ENCODE measurements at regions not wholly inside any gene's neighbourhood (a gene's known extent, or its start where the extent isn't known, plus 50 kb on each side); places are given as distances from the start of the nearest gene placed in this dataset.

DNA sequence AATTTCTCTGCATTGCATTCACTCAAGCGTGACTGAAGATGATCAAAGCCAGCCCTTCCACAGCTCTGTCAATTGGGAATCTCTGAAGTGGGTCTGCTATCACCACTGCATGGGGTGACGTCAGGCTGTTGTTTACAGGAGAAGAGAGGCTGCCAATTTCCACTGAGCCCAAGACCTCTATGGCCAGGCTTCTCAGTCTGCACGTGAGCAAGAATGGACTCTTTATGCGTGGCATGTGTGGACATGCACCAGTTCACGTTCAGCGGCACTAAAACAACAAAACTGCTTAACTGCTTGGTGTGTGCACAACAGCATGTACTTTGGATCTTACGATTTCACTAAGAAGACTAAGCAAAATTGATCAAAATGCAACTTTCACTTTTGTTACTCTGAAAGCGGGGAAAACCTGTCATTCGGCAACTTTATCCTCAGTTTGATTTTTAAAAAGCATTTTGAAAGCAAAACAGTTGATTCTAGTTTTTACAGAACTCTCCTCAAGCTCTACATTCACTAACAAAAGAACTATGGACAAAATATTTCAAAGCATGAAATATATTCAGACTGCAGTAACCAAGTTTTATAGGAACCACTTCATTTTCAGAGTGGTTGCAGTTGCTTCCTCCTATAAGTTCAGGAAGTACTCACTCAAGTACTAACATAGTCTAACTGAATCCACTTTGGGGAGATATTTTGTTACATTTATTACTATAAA is 77.0 kb upstream of the SERTAD2 start (continued):
- TF ChIP-seq, protein P1, sequence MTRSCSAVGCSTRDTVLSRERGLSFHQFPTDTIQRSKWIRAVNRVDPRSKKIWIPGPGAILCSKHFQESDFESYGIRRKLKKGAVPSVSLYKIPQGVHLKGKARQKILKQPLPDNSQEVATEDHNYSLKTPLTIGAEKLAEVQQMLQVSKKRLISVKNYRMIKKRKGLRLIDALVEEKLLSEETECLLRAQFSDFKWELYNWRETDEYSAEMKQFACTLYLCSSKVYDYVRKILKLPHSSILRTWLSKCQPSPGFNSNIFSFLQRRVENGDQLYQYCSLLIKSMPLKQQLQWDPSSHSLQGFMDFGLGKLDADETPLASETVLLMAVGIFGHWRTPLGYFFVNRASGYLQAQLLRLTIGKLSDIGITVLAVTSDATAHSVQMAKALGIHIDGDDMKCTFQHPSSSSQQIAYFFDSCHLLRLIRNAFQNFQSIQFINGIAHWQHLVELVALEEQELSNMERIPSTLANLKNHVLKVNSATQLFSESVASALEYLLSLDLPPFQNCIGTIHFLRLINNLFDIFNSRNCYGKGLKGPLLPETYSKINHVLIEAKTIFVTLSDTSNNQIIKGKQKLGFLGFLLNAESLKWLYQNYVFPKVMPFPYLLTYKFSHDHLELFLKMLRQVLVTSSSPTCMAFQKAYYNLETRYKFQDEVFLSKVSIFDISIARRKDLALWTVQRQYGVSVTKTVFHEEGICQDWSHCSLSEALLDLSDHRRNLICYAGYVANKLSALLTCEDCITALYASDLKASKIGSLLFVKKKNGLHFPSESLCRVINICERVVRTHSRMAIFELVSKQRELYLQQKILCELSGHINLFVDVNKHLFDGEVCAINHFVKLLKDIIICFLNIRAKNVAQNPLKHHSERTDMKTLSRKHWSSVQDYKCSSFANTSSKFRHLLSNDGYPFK (CRISPR knock-in tag; IDR thresholded peaks at IDR 0.05; ENCODE audit: borderline replicate concordance): 0 out of 2 replicates have a peak, but pooled peaks have one; percentile 30
- TF ChIP-seq EZH2 (conservative IDR thresholded peaks at IDR 0.05; ENCODE audit: low read depth, low read length) (no peak), NR2C2 (CRISPR knock-in tag; IDR thresholded peaks at IDR 0.05; ENCODE audit: borderline replicate concordance) (peak; percentile 70), SIN3B (IDR thresholded peaks at IDR 0.05; ENCODE audit: low read length) (no peak), FOXK1 (CRISPR knock-in tag; IDR thresholded peaks at IDR 0.05; ENCODE audit: borderline replicate concordance, low read depth) (peak; percentile 95), NAIF1 (CRISPR knock-in tag; IDR thresholded peaks at IDR 0.05; ENCODE audit: borderline replicate concordance) (no peak), TBX3 (IDR thresholded peaks at IDR 0.05; ENCODE audit: borderline replicate concordance) (peak; percentile 60; the same call in 1 of the 2 replicates), DNMT3B (CRISPR knock-in tag; conservative IDR thresholded peaks at IDR 0.05) (no peak; the same call in 1 of the 2 replicates), NFYC (CRISPR knock-in tag; IDR thresholded peaks at IDR 0.05) (no peak), ZBTB38 (CRISPR knock-in tag; IDR thresholded peaks at IDR 0.05) (peak; percentile 95), ZBTB43 (CRISPR knock-in tag; conservative IDR thresholded peaks at IDR 0.05) (0 out of 2 replicates have a peak, but pooled peaks have one; percentile 64), ZNF549 (CRISPR knock-in tag; IDR thresholded peaks at IDR 0.05) (no peak), JUN (CRISPR knock-in tag; IDR thresholded peaks at IDR 0.05) (peak; percentile 98), GMEB2 (CRISPR knock-in tag; IDR thresholded peaks at IDR 0.05; ENCODE audit: low read depth) (no peak), CCAR2 (optimal IDR thresholded peaks at IDR 0.05; ENCODE audit: low read depth, low read length) (peak; percentile 32)
- TF ChIP-seq, protein P2, sequence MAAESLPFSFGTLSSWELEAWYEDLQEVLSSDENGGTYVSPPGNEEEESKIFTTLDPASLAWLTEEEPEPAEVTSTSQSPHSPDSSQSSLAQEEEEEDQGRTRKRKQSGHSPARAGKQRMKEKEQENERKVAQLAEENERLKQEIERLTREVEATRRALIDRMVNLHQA (CRISPR knock-in tag; IDR thresholded peaks at IDR 0.05): no peak
- TF ChIP-seq, protein P3, sequence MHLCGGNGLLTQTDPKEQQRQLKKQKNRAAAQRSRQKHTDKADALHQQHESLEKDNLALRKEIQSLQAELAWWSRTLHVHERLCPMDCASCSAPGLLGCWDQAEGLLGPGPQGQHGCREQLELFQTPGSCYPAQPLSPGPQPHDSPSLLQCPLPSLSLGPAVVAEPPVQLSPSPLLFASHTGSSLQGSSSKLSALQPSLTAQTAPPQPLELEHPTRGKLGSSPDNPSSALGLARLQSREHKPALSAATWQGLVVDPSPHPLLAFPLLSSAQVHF (CRISPR knock-in tag; IDR thresholded peaks at IDR 0.05): no peak
- TF ChIP-seq, protein P4, sequence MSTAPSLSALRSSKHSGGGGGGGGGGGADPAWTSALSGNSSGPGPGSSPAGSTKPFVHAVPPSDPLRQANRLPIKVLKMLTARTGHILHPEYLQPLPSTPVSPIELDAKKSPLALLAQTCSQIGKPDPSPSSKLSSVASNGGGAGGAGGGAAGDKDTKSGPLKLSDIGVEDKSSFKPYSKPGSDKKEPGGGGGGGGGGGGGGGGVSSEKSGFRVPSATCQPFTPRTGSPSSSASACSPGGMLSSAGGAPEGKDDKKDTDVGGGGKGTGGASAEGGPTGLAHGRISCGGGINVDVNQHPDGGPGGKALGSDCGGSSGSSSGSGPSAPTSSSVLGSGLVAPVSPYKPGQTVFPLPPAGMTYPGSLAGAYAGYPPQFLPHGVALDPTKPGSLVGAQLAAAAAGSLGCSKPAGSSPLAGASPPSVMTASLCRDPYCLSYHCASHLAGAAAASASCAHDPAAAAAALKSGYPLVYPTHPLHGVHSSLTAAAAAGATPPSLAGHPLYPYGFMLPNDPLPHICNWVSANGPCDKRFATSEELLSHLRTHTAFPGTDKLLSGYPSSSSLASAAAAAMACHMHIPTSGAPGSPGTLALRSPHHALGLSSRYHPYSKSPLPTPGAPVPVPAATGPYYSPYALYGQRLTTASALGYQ (CRISPR knock-in tag; IDR thresholded peaks at IDR 0.05): peak; percentile 85
- TF ChIP-seq, protein P5, sequence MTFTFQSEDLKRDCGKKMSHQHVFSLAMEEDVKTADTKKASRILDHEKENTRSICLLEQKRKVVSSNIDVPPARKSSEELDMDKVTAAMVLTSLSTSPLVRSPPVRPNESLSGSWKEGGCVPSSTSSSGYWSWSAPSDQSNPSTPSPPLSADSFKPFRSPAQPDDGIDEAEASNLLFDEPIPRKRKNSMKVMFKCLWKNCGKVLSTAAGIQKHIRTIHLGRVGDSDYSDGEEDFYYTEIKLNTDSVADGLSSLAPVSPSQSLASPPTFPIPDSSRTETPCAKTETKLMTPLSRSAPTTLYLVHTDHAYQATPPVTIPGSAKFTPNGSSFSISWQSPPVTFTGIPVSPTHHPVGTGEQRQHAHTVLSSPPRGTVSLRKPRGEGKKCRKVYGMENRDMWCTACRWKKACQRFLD (CRISPR knock-in tag; IDR thresholded peaks at IDR 0.05; ENCODE audit: borderline replicate concordance): no peak

Measured in HepG2 (cell line).